Ascending aorta (tissue), 2 donors: ENCODE measurements at regions not wholly inside any gene's neighbourhood (a gene's known extent, or its start where the extent isn't known, plus 50 kb on each side); places are given as distances from the start of the nearest gene placed in this dataset.

ENCODE experiments used
- DNase-seq, 2 donors: peaks; one replicate each; pipeline ENCODE4 v3.0.0-alpha.2; 2019; ENCODE audit warnings: low spot score in 2 of 2
- H3K27ac ChIP-seq, 2 donors: fragments of 200-600 bp; sonication (generic); one replicate each; pipeline ENCODE4 v1.5.1; 2016 to 2017; ENCODE audit warnings: mild to moderate bottlenecking in 1 of 2
- H3K27me3 ChIP-seq: fragments of 200-600 bp; sonication (generic); one replicate; pipeline ENCODE4 v1.5.1; 2017
- H3K36me3 ChIP-seq, 2 donors: fragments of 200-600 bp; sonication (generic); one replicate each; pipeline ENCODE4 v1.5.1; 2016
- H3K4me1 ChIP-seq, 2 donors: fragments of 200-600 bp; sonication (generic); one replicate each; pipeline ENCODE4 v1.5.1; 2016 to 2017; ENCODE audit warnings: mild to moderate bottlenecking in 1 of 2
- H3K4me3 ChIP-seq, 2 donors: fragments of 200-600 bp; sonication (generic); one replicate each; pipeline ENCODE4 v1.5.1; 2016 to 2017; ENCODE audit warnings: mild to moderate bottlenecking in 1 of 2
- H3K9me3 ChIP-seq, 2 donors: fragments of 200-600 bp; sonication (generic); one replicate each; pipeline ENCODE4 v1.5.1; 2016
- CTCF ChIP-seq, 3 experiments: fragments of 200-600 bp in 2 of 3; fragments of 450-650 bp in 1 of 3; sonication (generic) in 2 of 3; IDR thresholded peaks; one replicate each; pipeline ENCODE4 v1.5.1; 2016 to 2019; ENCODE audit warnings: antibody characterized with exemption in 3 of 3, mild to moderate bottlenecking in 1 of 3, moderate library complexity in 1 of 3
- intact Hi-C: fragments of 100-400 bp; cut with DNase I; formaldehyde crosslinking; loops from one replicate; pipeline ENCODE4 v1.15.1; 2023

DNA sequence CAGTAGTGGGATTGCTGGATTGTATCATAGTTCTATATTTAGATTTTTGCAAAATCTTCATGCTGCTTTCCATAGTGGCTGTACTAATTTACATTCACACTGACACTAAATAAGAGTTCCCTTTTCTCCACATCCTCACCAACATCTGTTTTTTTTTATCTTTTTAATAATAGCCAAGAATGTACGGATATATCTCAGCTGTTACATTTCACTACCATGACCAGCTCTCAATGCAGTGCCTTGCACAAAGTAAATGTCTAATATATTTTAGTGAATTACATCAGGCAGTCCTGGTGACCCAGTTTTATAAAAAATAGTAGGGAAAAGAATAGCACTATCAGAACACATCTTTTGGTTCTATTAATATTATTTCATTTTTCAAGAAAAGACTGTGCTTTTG is 161.8 kb downstream of the LNPK start:
- intact Hi-C loops: no loop called here
- no peak for TF ChIP-seq CTCF (IDR thresholded peaks at IDR 0.05)
- no peak overlapping the region for H3K4me3 ChIP-seq
- H3K9me3 ChIP-seq: no peaks in the 10 kb centered on the region
- H3K27ac ChIP-seq: no peak overlapping the region
- DNase-seq: no peak
- peaks cover 0 to 12% of the 10 kb centered on the region in 2 donors for H3K4me1 ChIP-seq
- H3K27me3 ChIP-seq: no peaks in the 10 kb centered on the region
- H3K36me3 ChIP-seq: no peaks in the 10 kb centered on the region

DNA sequence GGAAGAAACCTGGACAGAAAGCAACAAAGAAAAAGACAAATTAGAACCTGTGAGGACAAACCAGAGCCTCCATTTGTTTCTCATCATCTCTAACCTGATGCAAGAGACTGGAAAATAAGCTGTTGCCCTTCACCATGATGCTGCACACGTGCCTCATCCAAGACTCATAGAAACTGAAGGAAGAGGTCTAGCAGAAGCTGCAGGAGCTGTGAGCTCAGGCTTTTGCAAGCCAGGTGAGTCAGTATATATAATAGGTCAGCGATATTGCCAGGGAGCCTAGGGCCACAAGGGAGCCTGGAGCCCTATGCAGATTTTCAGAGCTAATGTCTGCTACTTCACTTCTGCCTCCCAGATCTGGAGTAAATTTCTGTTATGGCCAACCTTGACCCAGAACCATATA is 163.1 kb downstream of the LNPK start:
- no peak for TF ChIP-seq CTCF (IDR thresholded peaks at IDR 0.05)
- Histone ChIP-seq H3K27me3 (no peaks in the 10 kb centered on the region), H3K4me1 (peaks cover 0 to 12% of the 10 kb centered on the region in 2 donors), H3K36me3 (no peaks in the 10 kb centered on the region), H3K27ac (no peak overlapping the region), H3K4me3 (no peak overlapping the region), H3K9me3 (no peaks in the 10 kb centered on the region)
- DNase-seq: no peak
- intact Hi-C loops: no loop called here

DNA sequence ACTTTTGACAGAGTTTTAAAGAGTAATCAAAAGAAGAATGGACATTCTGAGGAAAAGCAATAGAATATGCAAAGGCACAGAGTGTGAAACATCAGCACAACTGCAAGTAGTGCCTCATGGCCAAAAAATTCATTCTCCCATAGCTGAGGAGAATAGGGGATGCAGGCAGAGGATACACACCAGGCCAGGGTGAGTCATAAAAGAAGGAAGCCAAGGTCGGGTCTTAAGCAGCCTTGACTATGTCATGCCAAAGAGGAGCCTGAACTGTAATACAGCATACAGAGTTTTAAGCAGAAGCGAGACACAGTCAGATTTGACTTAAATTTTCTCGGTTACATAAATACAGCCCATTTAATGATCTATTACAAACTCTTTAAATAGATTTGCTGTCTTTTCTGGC is 165.0 kb downstream of the LNPK start:
- H3K9me3 ChIP-seq: no peaks in the 10 kb centered on the region
- no peak for DNase-seq
- no peak for TF ChIP-seq CTCF (IDR thresholded peaks at IDR 0.05)
- intact Hi-C loops: no loop called here
- no peaks in the 10 kb centered on the region for H3K36me3 ChIP-seq
- H3K27ac ChIP-seq: no peak overlapping the region
- no peaks in the 10 kb centered on the region for H3K27me3 ChIP-seq
- peaks cover 0 to 12% of the 10 kb centered on the region in 2 donors for H3K4me1 ChIP-seq
- no peak overlapping the region for H3K4me3 ChIP-seq

DNA sequence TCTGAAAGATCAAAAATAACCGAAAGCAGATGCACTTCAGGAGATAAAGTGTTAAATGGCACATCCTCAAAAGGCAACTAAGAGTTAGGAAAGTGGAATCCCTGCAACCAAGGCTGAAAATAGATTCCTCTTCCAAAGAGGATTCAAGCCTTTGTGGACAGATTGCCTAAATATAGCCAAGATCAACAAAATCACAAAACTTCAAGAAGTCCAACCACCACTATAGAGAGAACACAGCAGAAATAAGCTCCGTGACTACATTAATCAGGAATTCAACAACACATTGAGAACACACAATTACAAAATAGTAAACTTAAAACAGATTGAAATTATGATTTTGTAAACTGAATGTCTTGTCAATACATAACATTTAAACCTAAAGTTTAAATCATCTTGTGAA is 165.7 kb downstream of the LNPK start:
- intact Hi-C loops: no loop called here
- Histone ChIP-seq H3K27ac (no peak overlapping the region), H3K4me1 (peaks cover 0 to 12% of the 10 kb centered on the region in 2 donors), H3K4me3 (no peak overlapping the region), H3K9me3 (no peaks in the 10 kb centered on the region), H3K36me3 (no peaks in the 10 kb centered on the region), H3K27me3 (no peaks in the 10 kb centered on the region)
- no peak for DNase-seq
- TF ChIP-seq CTCF (IDR thresholded peaks at IDR 0.05): no peak

DNA sequence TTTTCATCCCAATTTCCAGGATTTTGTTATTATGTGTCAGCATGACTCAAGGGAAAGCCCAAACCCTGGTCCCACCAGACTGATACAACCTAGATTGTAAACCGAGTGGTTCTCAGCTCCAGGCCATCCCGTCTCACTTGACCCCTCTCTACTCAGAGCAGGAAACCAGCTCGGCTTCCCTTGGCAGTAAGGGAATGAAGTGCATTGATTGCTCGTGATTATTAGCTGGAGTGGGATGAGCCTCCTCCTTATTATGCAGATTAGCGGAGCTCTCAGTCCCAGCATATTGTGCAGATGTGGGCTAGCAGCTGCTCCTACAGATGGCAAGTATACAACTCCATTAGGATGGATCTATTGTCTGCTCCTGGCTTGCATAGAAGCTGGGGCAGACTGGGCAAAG is 167.6 kb downstream of the LNPK start:
- Histone ChIP-seq H3K4me3 (no peak overlapping the region), H3K27ac (no peak overlapping the region), H3K27me3 (no peaks in the 10 kb centered on the region), H3K4me1 (peaks cover 0 to 12% of the 10 kb centered on the region in 2 donors), H3K36me3 (no peaks in the 10 kb centered on the region), H3K9me3 (no peaks in the 10 kb centered on the region)
- DNase-seq: no peak
- no peak for TF ChIP-seq CTCF (IDR thresholded peaks at IDR 0.05)
- intact Hi-C loops: no loop called here

DNA sequence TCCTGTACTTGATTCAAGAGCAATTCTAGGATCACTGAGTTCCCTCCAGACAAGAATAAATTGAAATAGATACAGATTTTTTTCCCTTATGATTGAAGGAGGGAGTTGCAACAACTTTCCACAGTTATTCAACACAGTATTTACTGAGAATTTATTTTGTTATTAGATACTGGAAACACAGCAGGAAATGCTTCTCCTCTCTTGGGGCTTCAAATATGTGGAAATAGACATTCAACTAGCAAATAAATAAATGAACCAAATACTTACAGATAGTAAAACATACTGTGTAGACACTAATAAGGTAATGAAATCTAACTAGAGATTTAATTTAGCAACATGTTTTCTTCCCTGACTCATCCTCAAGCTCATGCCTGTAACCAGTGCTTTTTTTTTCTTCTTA is 169.2 kb downstream of the LNPK start:
- H3K27me3 ChIP-seq: no peaks in the 10 kb centered on the region
- H3K4me3 ChIP-seq: no peak overlapping the region
- peaks cover 0 to 12% of the 10 kb centered on the region in 2 donors for H3K4me1 ChIP-seq
- no peak for DNase-seq
- intact Hi-C loops: no loop called here
- no peak for TF ChIP-seq CTCF (IDR thresholded peaks at IDR 0.05)
- no peaks in the 10 kb centered on the region for H3K36me3 ChIP-seq
- no peaks in the 10 kb centered on the region for H3K9me3 ChIP-seq
- no peak overlapping the region for H3K27ac ChIP-seq
